ENCODE measurements at regions not wholly inside any gene's neighbourhood (a gene's known extent, or its start where the extent isn't known, plus 50 kb on each side); places are given as distances from the start of the nearest gene placed in this dataset.

GRCh38 chr5:30106596-30106995, 1086.9 kb upstream of the CDH6 start:
- Histone ChIP-seq H3K4me3 (ENCODE audit: low read depth in 1 of 2, low read length in 2 of 2) (no peak overlapping the region), H3K9me3 (ENCODE audit: insufficient read depth, low read length, severe bottlenecking) (no peaks in the 10 kb centered on the region), H3K4me2 (ENCODE audit: insufficient read depth, low read length) (no peak overlapping the region), H3K4me1 (ENCODE audit: insufficient read depth, low read length) (no peaks in the 10 kb centered on the region), H3K36me3 (ENCODE audit: insufficient read depth, low read length) (no peaks in the 10 kb centered on the region), H3K27me3 (ENCODE audit: insufficient read depth, low read length, poor library complexity) (no peaks in the 10 kb centered on the region), H2AFZ (ENCODE audit: low read depth, low read length) (no peak overlapping the region), H3K79me2 (ENCODE audit: insufficient read depth, low read length) (no peaks in the 10 kb centered on the region), H3K27ac (ENCODE audit: low read length) (no peak overlapping the region), H3K9ac (ENCODE audit: low read depth, low read length) (no peak overlapping the region), H4K20me1 (ENCODE audit: insufficient read depth, low read length) (no peaks in the 10 kb centered on the region)
- TF ChIP-seq CTCF (IDR thresholded peaks at IDR 0.05; ENCODE audit: borderline replicate concordance, extremely low read depth, low read length, poor library complexity, severe bottlenecking) (no peak), EZH2 (IDR thresholded peaks at IDR 0.05; ENCODE audit: borderline replicate concordance, low read depth, low read length, severe bottlenecking) (no peak)
- ATAC-seq (ENCODE audit: insufficient read depth, low read depth) (no peak), DNase-seq (no peak)

GRCh38 chr5:30104872-30105596, 1088.5 kb upstream of the CDH6 start:
- no peaks in the 10 kb centered on the region for H3K36me3 ChIP-seq (ENCODE audit: insufficient read depth, low read length)
- H3K4me2 ChIP-seq (ENCODE audit: insufficient read depth, low read length) = no peak overlapping the region
- no peak overlapping the region for H2AFZ ChIP-seq (ENCODE audit: low read depth, low read length)
- TF ChIP-seq EZH2 (IDR thresholded peaks at IDR 0.05; ENCODE audit: borderline replicate concordance, low read depth, low read length, severe bottlenecking) = no peak
- no peak for TF ChIP-seq CTCF (IDR thresholded peaks at IDR 0.05; ENCODE audit: borderline replicate concordance, extremely low read depth, low read length, poor library complexity, severe bottlenecking)
- no peak for DNase-seq
- no peaks in the 10 kb centered on the region for H4K20me1 ChIP-seq (ENCODE audit: insufficient read depth, low read length)
- no peak overlapping the region for H3K9ac ChIP-seq (ENCODE audit: low read depth, low read length)
- H3K4me1 ChIP-seq (ENCODE audit: insufficient read depth, low read length) = no peaks in the 10 kb centered on the region
- no peaks in the 10 kb centered on the region for H3K9me3 ChIP-seq (ENCODE audit: insufficient read depth, low read length, severe bottlenecking)
- H3K27ac ChIP-seq (ENCODE audit: low read length) = no peak overlapping the region
- no peak overlapping the region for H3K4me3 ChIP-seq (ENCODE audit: low read depth in 1 of 2, low read length in 2 of 2)
- H3K27me3 ChIP-seq (ENCODE audit: insufficient read depth, low read length, poor library complexity) = no peaks in the 10 kb centered on the region
- no peaks in the 10 kb centered on the region for H3K79me2 ChIP-seq (ENCODE audit: insufficient read depth, low read length)
- ATAC-seq (ENCODE audit: insufficient read depth, low read depth) = no peak

- Histone ChIP-seq H3K36me3 (ENCODE audit: insufficient read depth, low read length) (no peaks in the 10 kb centered on the region), H3K4me1 (ENCODE audit: insufficient read depth, low read length) (no peaks in the 10 kb centered on the region), H3K9ac (ENCODE audit: low read depth, low read length) (no peak overlapping the region), H3K4me3 (ENCODE audit: low read depth in 1 of 2, low read length in 2 of 2) (no peak overlapping the region), H3K9me3 (ENCODE audit: insufficient read depth, low read length, severe bottlenecking) (no peaks in the 10 kb centered on the region), H3K27ac (ENCODE audit: low read length) (no peak overlapping the region), H3K4me2 (ENCODE audit: insufficient read depth, low read length) (no peak overlapping the region), H4K20me1 (ENCODE audit: insufficient read depth, low read length) (no peaks in the 10 kb centered on the region), H3K27me3 (ENCODE audit: insufficient read depth, low read length, poor library complexity) (no peaks in the 10 kb centered on the region), H2AFZ (ENCODE audit: low read depth, low read length) (no peak overlapping the region), H3K79me2 (ENCODE audit: insufficient read depth, low read length) (no peaks in the 10 kb centered on the region)
- TF ChIP-seq CTCF (IDR thresholded peaks at IDR 0.05; ENCODE audit: borderline replicate concordance, extremely low read depth, low read length, poor library complexity, severe bottlenecking) (no peak), EZH2 (IDR thresholded peaks at IDR 0.05; ENCODE audit: borderline replicate concordance, low read depth, low read length, severe bottlenecking) (no peak)
- no peak for DNase-seq
- no peak for ATAC-seq (ENCODE audit: insufficient read depth, low read depth)
Measured at GRCh38 chr5:30103452-30104202, 1089.9 kb upstream of the CDH6 start.

All from DND-41 (cell line).